Esophagus muscularis mucosa (tissue), 4 donors: ENCODE measurements at regions not wholly inside any gene's neighbourhood (a gene's known extent, or its start where the extent isn't known, plus 50 kb on each side); places are given as distances from the start of the nearest gene placed in this dataset.

ENCODE experiments used
- DNase-seq: peaks from one replicate; pipeline ENCODE4 v3.0.0-alpha.2; 2017; ENCODE audit errors: extremely low spot score
- H3K27ac ChIP-seq, 4 donors: fragments of 200-600 bp; sonication (generic); replicated peaks in 1 of 4; 1 replicate in 3 of 4; 2 replicates in 1 of 4; pipeline ENCODE4 v1.5.1; 2016 to 2019; ENCODE audit warnings: mild to moderate bottlenecking in 1 of 4
- H3K27me3 ChIP-seq, 4 donors: fragments of 200-600 bp; sonication (generic); one replicate each; pipeline versions ENCODE4 v1.5.1 to v1.6.0; 2016 to 2019
- H3K36me3 ChIP-seq, 4 donors: fragments of 200-600 bp; sonication (generic); one replicate each; pipeline ENCODE4 v1.5.1; 2016 to 2019
- H3K4me1 ChIP-seq, 4 donors: fragments of 200-600 bp; sonication (generic); one replicate each; pipeline ENCODE4 v1.5.1; 2016 to 2019
- H3K4me3 ChIP-seq, 4 donors: fragments of 200-600 bp; sonication (generic); 1 replicate in 2 of 4; 2 replicates in 2 of 4; pipeline ENCODE4 v1.5.1; 2016 to 2019; ENCODE audit warnings: mild to moderate bottlenecking in 4 of 4, moderate library complexity in 1 of 4
- H3K9me3 ChIP-seq, 4 donors: fragments of 200-600 bp; sonication (generic); 1 replicate in 3 of 4; 2 replicates in 1 of 4; pipeline ENCODE4 v1.5.1; 2016 to 2019
- CTCF ChIP-seq, 3 experiments: fragments of 200-600 bp in 2 of 3; fragments of 450-650 bp in 1 of 3; sonication (generic) in 2 of 3; IDR thresholded peaks; one replicate each; pipeline ENCODE4 v1.5.1; 2017 to 2019; ENCODE audit warnings: antibody characterized with exemption in 3 of 3, mild to moderate bottlenecking in 2 of 3, moderate library complexity in 1 of 3
- EP300 ChIP-seq: sonication (generic); formaldehyde crosslinking; IDR thresholded peaks from one replicate; pipeline ENCODE4 v1.6.1; 2017; ENCODE audit warnings: antibody characterized with exemption
- POLR2A ChIP-seq: fragments of 450-650 bp; IDR thresholded peaks from one replicate; pipeline ENCODE4 v1.6.1; 2017; ENCODE audit warnings: antibody characterized with exemption, moderate library complexity, mild to moderate bottlenecking, low read depth
- POLR2AphosphoS5 ChIP-seq, 2 donors: sonication (generic); formaldehyde crosslinking; IDR thresholded peaks; one replicate each; pipeline ENCODE4 v1.6.1; 2017; ENCODE audit warnings: antibody characterized with exemption in 2 of 2
- WGBS: methylation state at CpG from one replicate; pipeline ENCODE4 v1.1.5; 2018; 5-methylcytosine and 5-hydroxymethylcytosine counted together
- intact Hi-C: fragments of 100-400 bp; cut with DNase I; formaldehyde crosslinking; loops from one replicate; pipeline ENCODE4 v1.15.1; 2023

DNA sequence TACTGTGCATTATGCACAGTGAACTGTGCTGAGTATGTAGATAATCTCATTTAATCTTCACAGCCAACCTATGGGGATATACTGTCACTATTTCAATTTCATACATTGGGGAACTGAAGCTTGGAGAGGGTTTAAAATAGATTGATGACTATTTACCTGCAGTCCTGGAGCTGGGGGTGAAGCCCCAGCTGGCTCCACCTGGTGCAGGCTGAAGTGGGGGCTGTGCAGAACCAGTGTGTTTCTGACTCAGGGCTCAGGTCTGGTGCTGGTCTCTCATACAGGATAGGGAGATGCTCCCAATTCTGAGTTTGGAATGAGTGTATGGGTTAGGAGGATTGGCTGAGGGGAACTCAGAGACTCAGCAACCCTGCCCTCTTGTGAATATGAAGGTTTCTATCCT is 176.1 kb upstream of the CEP162 start:
- H3K27me3 ChIP-seq = no peaks in the 10 kb centered on the region
- no peak overlapping the region for H3K27ac ChIP-seq
- no peak for TF ChIP-seq POLR2A
- no peak for TF ChIP-seq CTCF (IDR thresholded peaks at IDR 0.05)
- no peak for TF ChIP-seq EP300
- TF ChIP-seq POLR2AphosphoS5 (IDR thresholded peaks at IDR 0.05) = no peak
- H3K4me3 ChIP-seq = no peak overlapping the region
- no peaks in the 10 kb centered on the region for H3K9me3 ChIP-seq
- no peaks in the 10 kb centered on the region for H3K4me1 ChIP-seq
- DNase-seq = no peak
- intact Hi-C loops = no loop called here
- no peaks in the 10 kb centered on the region for H3K36me3 ChIP-seq

GRCh38 chr6:84399003-84399402 is 171.6 kb upstream of the CEP162 start:
- Histone ChIP-seq H3K27ac (no peak overlapping the region), H3K4me3 (no peak overlapping the region), H3K36me3 (no peaks in the 10 kb centered on the region), H3K9me3 (no peaks in the 10 kb centered on the region), H3K4me1 (no peaks in the 10 kb centered on the region), H3K27me3 (no peaks in the 10 kb centered on the region)
- DNase-seq = no peak
- intact Hi-C loops = no loop called here
- 83% methylated on average over 2 of the region's 2 CpGs for WGBS
- TF ChIP-seq CTCF (IDR thresholded peaks at IDR 0.05) = no peak
- no peak for TF ChIP-seq EP300
- no peak for TF ChIP-seq POLR2AphosphoS5 (IDR thresholded peaks at IDR 0.05)
- no peak for TF ChIP-seq POLR2A

DNA sequence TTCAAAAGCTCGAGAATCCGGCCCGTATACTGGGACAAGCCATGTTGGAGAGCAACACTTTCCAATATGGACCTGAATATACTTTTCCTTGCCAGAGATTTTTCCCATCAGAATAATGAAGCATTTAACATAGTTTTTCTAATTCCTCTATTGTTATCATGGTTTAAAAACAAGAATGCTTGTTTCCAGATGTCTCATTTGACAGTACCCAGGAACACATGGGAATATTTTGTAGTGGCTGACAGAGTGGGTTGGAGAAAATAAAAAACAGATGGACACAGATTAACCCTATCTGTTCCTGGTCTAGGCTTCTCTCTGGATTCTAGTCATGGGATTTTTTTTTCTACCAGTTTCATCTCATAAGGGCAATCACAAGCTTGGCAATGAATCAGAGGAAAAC is 164.8 kb upstream of the CEP162 start:
- intact Hi-C loops = no loop called here
- Histone ChIP-seq H3K4me3 (no peak overlapping the region), H3K9me3 (peaks cover 0 to 3% (median under 1%) of the 10 kb centered on the region in 4 donors), H3K27me3 (no peaks in the 10 kb centered on the region), H3K36me3 (no peaks in the 10 kb centered on the region), H3K27ac (no peak overlapping the region), H3K4me1 (no peaks in the 10 kb centered on the region)
- DNase-seq = no peak
- TF ChIP-seq CTCF (IDR thresholded peaks at IDR 0.05) (no peak), POLR2A (no peak), POLR2AphosphoS5 (IDR thresholded peaks at IDR 0.05) (no peak), EP300 (no peak)
- 72% methylated on average over 3 of the region's 3 CpGs for WGBS

- Histone ChIP-seq H3K4me3 (no peak overlapping the region), H3K4me1 (no peaks in the 10 kb centered on the region), H3K9me3 (peaks cover 0 to 12% (median 5%) of the 10 kb centered on the region in 4 donors), H3K27me3 (no peaks in the 10 kb centered on the region), H3K27ac (no peak overlapping the region), H3K36me3 (no peaks in the 10 kb centered on the region)
- DNase-seq = no peak
- TF ChIP-seq POLR2A (no peak), CTCF (IDR thresholded peaks at IDR 0.05) (no peak), EP300 (no peak)
- 52% methylated on average over 2 of the region's 2 CpGs for WGBS
- intact Hi-C loops = no loop called here
Measured at GRCh38 chr6:84390851-84391250, 163.4 kb upstream of the CEP162 start.

DNA sequence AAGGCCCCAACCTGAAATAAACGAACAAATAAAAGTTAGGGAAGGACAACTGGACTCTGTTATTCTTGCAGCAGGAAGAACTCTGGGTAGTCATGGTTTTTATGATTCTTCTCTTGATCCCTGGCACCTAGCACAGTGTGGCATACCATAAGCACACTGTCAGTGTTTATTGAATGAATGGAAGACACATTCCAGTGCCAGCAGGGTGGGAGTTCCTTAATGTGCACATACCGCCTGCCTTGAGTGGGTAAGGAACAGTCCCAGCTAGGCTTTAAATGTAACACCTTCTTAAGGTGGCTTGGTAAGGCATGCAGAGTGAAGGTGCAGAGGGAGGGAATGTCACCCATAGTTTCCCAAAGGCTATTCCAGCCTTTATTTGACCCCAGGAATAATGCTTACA is 162.9 kb upstream of the CEP162 start:
- no peaks in the 10 kb centered on the region for H3K27me3 ChIP-seq
- H3K4me3 ChIP-seq = no peak overlapping the region
- H3K36me3 ChIP-seq = no peaks in the 10 kb centered on the region
- 61% methylated on average over 2 of the region's 2 CpGs for WGBS
- H3K9me3 ChIP-seq = peaks cover 0 to 12% (median 5%) of the 10 kb centered on the region in 4 donors
- no peak for DNase-seq
- intact Hi-C loops = no loop called here
- H3K4me1 ChIP-seq = no peaks in the 10 kb centered on the region
- no peak overlapping the region for H3K27ac ChIP-seq
- no peak for TF ChIP-seq CTCF (IDR thresholded peaks at IDR 0.05)
